HG03097 (cell line): ENCODE measurements at regions not wholly inside any gene's neighbourhood (a gene's known extent, or its start where the extent isn't known, plus 50 kb on each side); places are given as distances from the start of the nearest gene placed in this dataset.
"Not testable (repeated sequence)": the region's sequence is repeated elsewhere in the genome, so short reads cannot be mapped to it uniquely, and the experiment has no call there.

Experiments
- ATAC-seq: cut with Tn5 transposase; IDR thresholded peaks from one replicate; pipeline ENCODE4 v1.9.1; 2021; ENCODE audit not compliant: unreplicated experiment, low FRiP score

DNA sequence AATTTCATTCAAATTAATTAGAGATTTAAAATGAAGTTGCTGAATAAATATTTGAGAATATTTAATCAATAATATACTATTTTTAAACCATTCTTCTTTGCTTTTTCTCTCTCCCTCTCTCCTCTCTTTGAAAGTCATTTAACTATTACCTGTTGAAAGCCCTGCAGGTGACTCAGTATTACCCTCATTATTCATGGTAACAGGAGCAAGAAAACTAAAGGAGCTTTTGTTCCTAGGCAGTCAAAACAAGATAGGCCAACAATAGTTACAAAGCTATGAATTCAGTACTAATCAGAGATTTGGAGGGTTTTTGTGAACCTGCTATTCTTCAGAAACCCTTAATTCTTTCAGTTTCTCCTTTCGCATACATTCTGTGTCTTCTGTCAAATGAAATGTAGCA, 721.3 kb upstream of the NCAM2 start:
- no peak for ATAC-seq

- ATAC-seq = no peak
These were observed 714.4 kb upstream of the NCAM2 start for GRCh38 chr21:20283836-20284235.

DNA sequence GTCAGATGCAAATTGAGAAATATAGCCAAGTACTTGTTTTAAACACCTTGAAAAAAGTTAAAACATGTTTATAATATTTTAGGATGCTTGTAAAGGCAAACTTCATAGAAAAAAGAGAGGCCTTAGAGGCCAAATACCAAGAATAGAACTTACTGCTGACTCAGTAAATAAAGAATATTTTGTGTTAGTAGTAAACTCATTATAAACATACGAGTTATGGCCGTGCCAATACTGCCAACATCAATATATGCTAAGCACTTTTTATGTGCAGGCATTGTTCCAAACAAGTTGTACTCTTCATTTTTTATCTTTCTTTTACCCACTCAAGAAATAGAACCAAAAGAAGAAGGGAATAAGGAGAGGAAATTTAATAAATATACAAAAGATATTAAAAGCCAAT, 705.9 kb upstream of the NCAM2 start:
- ATAC-seq = no peak

- not testable (repeated sequence) for ATAC-seq
These were observed 705.4 kb upstream of the NCAM2 start for GRCh38 chr21:20292854-20293253.

DNA sequence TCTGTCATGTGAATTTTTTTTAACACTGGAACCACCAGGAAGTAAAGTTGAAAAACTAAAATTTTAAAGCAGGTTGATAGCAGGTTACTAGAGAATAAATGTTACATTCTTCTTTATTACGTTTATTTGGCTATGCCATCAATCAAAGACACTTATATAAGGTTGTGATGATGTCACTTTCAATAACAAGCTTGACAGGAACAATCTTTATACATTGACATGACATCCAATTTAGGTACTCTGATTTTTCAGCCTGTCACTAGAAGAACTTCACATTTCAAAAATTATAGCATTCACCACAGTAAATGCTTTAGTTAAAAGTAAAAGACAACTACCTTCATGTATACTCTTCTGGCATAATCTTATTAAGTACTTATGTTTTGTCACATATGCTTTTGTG, 696.8 kb upstream of the NCAM2 start:
- ATAC-seq = no peak

GRCh38 chr21:20302084-20302483, 696.1 kb upstream of the NCAM2 start:
- no peak for ATAC-seq

GRCh38 chr21:20306836-20307235, 691.4 kb upstream of the NCAM2 start:
- no peak for ATAC-seq

- ATAC-seq = no peak
These were observed 689.5 kb upstream of the NCAM2 start for GRCh38 chr21:20308586-20309315.

GRCh38 chr21:20311234-20311787, 686.9 kb upstream of the NCAM2 start:
- no peak for ATAC-seq

DNA sequence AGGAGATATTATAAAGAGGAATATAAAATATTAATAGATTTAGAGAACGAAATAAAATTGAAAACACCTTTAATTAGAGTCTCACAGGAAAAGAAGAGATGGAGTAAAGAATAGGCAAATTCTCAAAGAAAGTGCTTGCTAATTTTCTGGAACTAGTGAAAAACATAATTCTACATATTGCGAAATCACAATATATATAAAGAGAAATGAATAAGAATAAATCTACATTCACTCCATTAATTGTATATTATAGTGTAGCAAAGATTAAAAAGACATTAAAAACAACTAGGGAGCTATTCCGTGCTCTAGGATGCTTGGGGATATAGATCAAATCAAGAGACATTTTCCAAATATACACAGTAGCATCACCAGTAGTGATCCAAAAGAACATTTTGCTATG, 685.2 kb upstream of the NCAM2 start:
- ATAC-seq = no peak

DNA sequence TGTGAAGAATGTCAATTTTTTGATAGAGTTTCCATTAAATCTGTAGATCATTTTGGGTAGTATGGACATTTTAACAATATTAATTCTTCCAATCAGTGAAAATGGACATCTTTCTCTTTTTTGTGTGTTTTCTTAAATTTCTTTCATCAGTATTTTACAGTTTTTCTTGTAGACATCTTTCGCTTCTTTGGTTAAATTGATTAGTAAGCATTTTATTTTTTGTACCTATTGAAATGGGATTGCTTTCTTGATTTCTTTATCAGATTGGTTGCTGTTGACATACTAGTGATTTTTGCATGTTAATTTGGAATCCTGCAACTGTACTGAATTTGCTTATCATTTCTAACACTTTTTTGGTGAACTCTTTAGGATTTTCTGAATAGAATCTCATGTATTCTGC, 683.2 kb upstream of the NCAM2 start:
- ATAC-seq = no peak

GRCh38 chr21:20329636-20330035, 668.6 kb upstream of the NCAM2 start:
- ATAC-seq = no peak

DNA sequence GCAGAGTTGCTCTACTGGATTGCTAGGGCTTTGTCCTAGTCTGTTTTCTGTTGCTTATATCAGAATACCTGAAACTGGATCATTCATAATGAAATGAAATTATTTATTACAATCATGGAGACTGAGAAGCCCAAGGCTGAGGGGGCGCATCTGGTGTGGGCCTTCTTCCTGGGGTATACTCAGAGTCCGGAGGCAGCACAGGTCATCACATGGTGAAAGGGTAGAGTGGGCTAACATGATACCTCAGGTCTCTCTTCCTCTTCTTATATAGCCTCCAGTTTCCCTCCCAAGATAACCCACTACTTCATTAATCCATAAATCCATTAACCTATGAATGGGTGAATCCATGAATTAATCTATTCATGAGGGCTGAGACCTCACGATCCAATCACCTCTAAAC, 667.6 kb upstream of the NCAM2 start:
- ATAC-seq = no peak

DNA sequence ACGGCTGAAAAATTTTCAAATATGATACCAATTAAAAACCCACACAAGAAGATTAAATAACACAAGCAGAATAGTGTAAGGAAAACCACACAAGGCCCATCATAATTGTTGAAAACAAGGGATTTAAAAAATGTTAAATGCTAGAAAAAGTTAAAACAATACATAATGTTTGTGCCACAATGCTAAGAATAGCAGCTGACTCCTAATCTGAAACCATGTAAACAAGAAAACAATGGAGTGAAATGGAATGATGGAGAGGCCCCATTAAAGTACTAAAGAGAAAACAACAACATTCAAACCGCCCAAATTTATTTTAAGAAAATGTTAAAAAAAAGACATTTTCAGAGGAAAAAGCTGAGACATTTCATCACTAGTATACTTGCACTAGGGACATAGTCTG, 663.6 kb upstream of the NCAM2 start:
- no peak for ATAC-seq

DNA sequence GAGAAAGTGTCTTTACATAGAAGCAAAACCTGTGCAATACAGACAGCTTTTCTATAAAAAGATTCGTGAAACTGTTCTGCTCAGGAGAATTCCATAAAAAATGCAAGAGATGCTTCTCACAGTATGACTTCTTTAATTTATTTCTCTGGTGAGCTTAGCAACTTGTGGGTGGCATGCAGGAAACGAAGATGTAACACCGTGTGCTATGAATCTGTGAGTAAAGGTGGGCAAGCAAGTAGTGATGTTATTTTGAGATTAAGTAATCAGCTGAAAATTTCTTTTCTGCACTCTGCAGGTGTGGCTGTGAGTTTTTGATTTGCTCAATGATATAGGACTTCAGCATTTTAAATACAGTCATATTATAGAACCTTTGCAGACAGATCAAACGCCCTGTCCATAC, 656.8 kb upstream of the NCAM2 start:
- ATAC-seq = no peak

- ATAC-seq = no peak
These were observed 655.0 kb upstream of the NCAM2 start for GRCh38 chr21:20343186-20343585.

DNA sequence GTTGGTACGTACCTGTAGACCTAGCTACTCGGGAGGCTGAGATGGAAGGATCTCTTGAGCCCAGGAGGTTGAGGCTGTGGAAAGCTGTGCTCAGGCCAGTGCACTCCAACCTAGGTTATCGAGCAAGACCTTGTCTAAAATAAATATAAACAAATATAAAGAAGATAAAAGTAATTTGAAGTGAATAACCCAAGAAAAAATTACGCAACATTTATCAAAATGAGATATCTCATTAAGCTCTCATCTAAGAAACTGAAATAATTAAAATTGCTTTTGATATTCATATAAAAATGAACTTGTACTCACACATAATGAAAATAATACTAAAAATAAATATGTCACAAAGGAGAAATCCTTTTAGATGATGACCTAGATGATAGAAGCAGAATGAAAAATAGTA, 647.1 kb upstream of the NCAM2 start:
- ATAC-seq = no peak

DNA sequence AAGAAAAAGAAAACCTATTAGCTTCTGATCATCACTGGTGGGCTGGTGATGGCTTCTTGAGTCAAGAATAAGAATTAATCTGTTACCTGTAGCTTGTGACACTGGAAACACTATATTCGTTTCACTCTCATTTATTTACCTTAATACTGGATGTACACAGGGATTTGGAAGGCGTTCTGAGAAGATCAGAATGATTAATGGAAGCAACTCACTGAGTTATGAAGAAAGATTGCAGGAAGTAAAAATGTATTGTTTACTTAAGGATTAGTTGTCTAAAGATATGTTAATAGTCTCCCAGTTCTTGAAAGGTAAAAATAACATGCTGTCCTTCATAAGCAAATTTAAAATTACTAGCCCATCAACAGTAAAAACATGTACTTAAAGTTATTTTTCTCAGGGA, 644.9 kb upstream of the NCAM2 start:
- ATAC-seq = no peak

- ATAC-seq = no peak
These were observed 625.2 kb upstream of the NCAM2 start for GRCh38 chr21:20373031-20373430.

GRCh38 chr21:20377250-20377649, 621.0 kb upstream of the NCAM2 start:
- ATAC-seq = no peak

GRCh38 chr21:20388400-20388799, 609.8 kb upstream of the NCAM2 start:
- no peak for ATAC-seq

- ATAC-seq = no peak
These were observed 601.4 kb upstream of the NCAM2 start for GRCh38 chr21:20396798-20397197.

- no peak for ATAC-seq
These were observed 593.3 kb upstream of the NCAM2 start for GRCh38 chr21:20404915-20405314.
